HEK293 (cell line): ENCODE measurements at regions not wholly inside any gene's neighbourhood (a gene's known extent, or its start where the extent isn't known, plus 50 kb on each side); places are given as distances from the start of the nearest gene placed in this dataset.

Experiments used
- CTCF ChIA-PET: fragments of 350-600 bp; formaldehyde crosslinking; extraction: SDS; loops from one replicate; lab custom pipeline; 2021; ENCODE audit warnings: antibody characterized with exemption; lab: Yijun Ruan, JAX
- POLR2A ChIA-PET: fragments of 300-600 bp; formaldehyde crosslinking; extraction: SDS; loops from one replicate; lab custom pipeline; 2020; ENCODE audit warnings: antibody characterized with exemption, inconsistent platforms; lab: Yijun Ruan, JAX
- H3K27ac ChIP-seq: fragments of 200-500 bp; sonication (Bioruptor generic); 2 replicates; pipeline ENCODE4 v1.5.1; 2014; ENCODE audit warnings: low read depth, low read length, control low read depth, inconsistent platforms; ENCODE audit errors: extremely low read depth
- H3K36me3 ChIP-seq, 2 experiments: fragments of 200-500 bp in 1 of 2; sonication (Bioruptor generic) in 1 of 2; 1 replicate in 1 of 2; 2 replicates in 1 of 2; pipeline ENCODE4 v1.5.1; 2014 to 2017; ENCODE audit warnings: inconsistent platforms in 2 of 2, low read length in 2 of 2; ENCODE audit not compliant: control insufficient read depth in 2 of 2, insufficient read depth in 1 of 2
- H3K4me1 ChIP-seq: fragments of 200-500 bp; sonication (Bioruptor generic); 2 replicates; pipeline ENCODE4 v1.5.1; 2014; ENCODE audit warnings: mild to moderate bottlenecking, low read length, inconsistent platforms; ENCODE audit not compliant: control insufficient read depth, insufficient read depth
- H3K4me3 ChIP-seq: 2 replicates; pipeline ENCODE4 v1.5.1; 2011; ENCODE audit warnings: low read depth, mild to moderate bottlenecking, control low read depth, low read length, moderate library complexity
- H3K9me3 ChIP-seq: fragments of 200-500 bp; sonication (Bioruptor generic); 2 replicates; pipeline ENCODE4 v1.5.1; 2014; ENCODE audit warnings: low read depth, low read length, inconsistent platforms; ENCODE audit not compliant: control insufficient read depth, insufficient read depth
- GLI2 ChIP-seq: fragments of 450-650 bp; formaldehyde crosslinking; IDR thresholded peaks from 2 replicates; pipeline ENCODE4; 2017; ENCODE audit warnings: missing biosample characterization, missing genetic modification characterization, low read depth, borderline replicate concordance
- GLIS1 ChIP-seq: fragments of 450-650 bp; formaldehyde crosslinking; IDR thresholded peaks from 2 replicates; pipeline ENCODE4 v1.5.1; 2016; ENCODE audit warnings: missing biosample characterization, missing genetic modification characterization
- MEIS1 ChIP-seq: sonication (generic); formaldehyde crosslinking; IDR thresholded peaks from 2 replicates; pipeline ENCODE4 v1.8.1; 2022; ENCODE audit warnings: missing genetic modification reagents, mild to moderate bottlenecking, borderline replicate concordance
- SCRT1 ChIP-seq: fragments of 450-650 bp; formaldehyde crosslinking; IDR thresholded peaks from 2 replicates; pipeline ENCODE4 v1.5.1; 2016; ENCODE audit warnings: missing biosample characterization, missing genetic modification characterization, borderline replicate concordance
- SETDB1 ChIP-seq: IDR thresholded peaks from one replicate; pipeline ENCODE4 v1.6.1; 2017; ENCODE audit warnings: mild to moderate bottlenecking, low read length, moderate library complexity, mixed read lengths; ENCODE audit not compliant: insufficient read length
- TRIM28 ChIP-seq: IDR thresholded peaks from 2 replicates; pipeline ENCODE4 v1.6.1; 2011; ENCODE audit warnings: low read length, control low read depth, borderline replicate concordance
- ZBTB1 ChIP-seq: fragments of 450-650 bp; formaldehyde crosslinking; IDR thresholded peaks from 2 replicates; pipeline ENCODE4 v1.5.1; 2016; ENCODE audit warnings: missing biosample characterization, missing genetic modification characterization
- ZIC2 ChIP-seq: fragments of 450-650 bp; formaldehyde crosslinking; IDR thresholded peaks from 2 replicates; pipeline ENCODE4 v1.5.1; 2016; ENCODE audit warnings: missing biosample characterization, missing genetic modification characterization
- ZNF114 ChIP-seq: fragments of 450-650 bp; formaldehyde crosslinking; IDR thresholded peaks from 2 replicates; pipeline ENCODE4 v1.5.0; 2017; ENCODE audit warnings: missing biosample characterization, missing genetic modification characterization
- ZNF121 ChIP-seq: fragments of 450-650 bp; formaldehyde crosslinking; IDR thresholded peaks from 2 replicates; pipeline ENCODE4 v1.5.1; 2016; ENCODE audit warnings: missing biosample characterization, missing genetic modification characterization
- ZNF19 ChIP-seq: fragments of 450-650 bp; formaldehyde crosslinking; IDR thresholded peaks from 2 replicates; pipeline ENCODE4; 2016; ENCODE audit warnings: missing biosample characterization, missing genetic modification characterization, low read depth
- ZNF2 ChIP-seq: fragments of 450-650 bp; formaldehyde crosslinking; IDR thresholded peaks from 2 replicates; pipeline ENCODE4 v1.5.1; 2016; ENCODE audit warnings: missing biosample characterization, missing genetic modification characterization
- ZNF354C ChIP-seq: fragments of 450-650 bp; formaldehyde crosslinking; IDR thresholded peaks from 2 replicates; pipeline ENCODE4 v1.5.1; 2016; ENCODE audit warnings: missing biosample characterization, missing genetic modification characterization, low read depth, borderline replicate concordance
- ZNF514 ChIP-seq: fragments of 450-650 bp; formaldehyde crosslinking; IDR thresholded peaks from 2 replicates; pipeline ENCODE4 v1.5.1; 2016; ENCODE audit warnings: missing biosample characterization, missing genetic modification characterization
- ZNF624 ChIP-seq: fragments of 450-650 bp; formaldehyde crosslinking; IDR thresholded peaks from 2 replicates; pipeline ENCODE4 v1.5.1; 2017; ENCODE audit warnings: missing biosample characterization, missing genetic modification characterization
- ZNF747 ChIP-seq: fragments of 450-650 bp; formaldehyde crosslinking; IDR thresholded peaks from 2 replicates; pipeline ENCODE4 v1.5.1; 2016; ENCODE audit warnings: missing biosample characterization, missing genetic modification characterization
- ZNF785 ChIP-seq: fragments of 450-650 bp; formaldehyde crosslinking; IDR thresholded peaks from 2 replicates; pipeline ENCODE4 v1.5.1; 2016; ENCODE audit warnings: missing biosample characterization, missing genetic modification characterization
- ZNF843 ChIP-seq: fragments of 450-650 bp; formaldehyde crosslinking; IDR thresholded peaks from 2 replicates; pipeline ENCODE4 v1.5.1; 2016; ENCODE audit warnings: missing biosample characterization, missing genetic modification characterization
- TF ChIP-seq, protein P1 (sequence below): fragments of 450-650 bp; formaldehyde crosslinking; IDR thresholded peaks from 2 replicates; pipeline ENCODE4 v1.5.1; 2016; ENCODE audit warnings: missing biosample characterization, missing genetic modification characterization

DNA sequence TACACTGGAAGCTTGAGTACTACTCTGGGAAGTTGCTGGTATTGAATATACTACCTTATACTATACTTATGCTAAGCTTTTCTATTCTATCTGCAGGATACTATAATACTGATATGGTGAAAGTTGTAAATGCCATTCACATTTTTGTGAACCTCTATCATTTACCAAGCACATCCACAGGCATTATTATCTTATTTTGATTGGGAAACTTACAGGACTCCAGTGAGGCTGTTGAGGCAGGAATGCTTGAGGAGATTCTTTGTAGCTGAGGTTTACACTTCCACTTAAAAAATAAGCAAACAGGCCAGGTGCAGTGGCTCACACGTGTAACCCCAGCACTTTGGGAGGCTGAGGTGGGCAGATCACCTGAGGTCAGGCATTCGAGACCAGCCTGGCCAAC lies 442.9 kb downstream of the QKI start:
- ChIA-PET POLR2A (no interaction called here), CTCF (no interaction called here)
- Histone ChIP-seq H3K4me3 (no peak overlapping the region), H3K27ac (no peak overlapping the region), H3K4me1 (no peaks in the 10 kb centered on the region), H3K9me3 (no peaks in the 10 kb centered on the region), H3K36me3 (no peaks in the 10 kb centered on the region)
- TF ChIP-seq TRIM28 (no peak), ZBTB1 (tag by site-specific recombination) (no peak)

DNA sequence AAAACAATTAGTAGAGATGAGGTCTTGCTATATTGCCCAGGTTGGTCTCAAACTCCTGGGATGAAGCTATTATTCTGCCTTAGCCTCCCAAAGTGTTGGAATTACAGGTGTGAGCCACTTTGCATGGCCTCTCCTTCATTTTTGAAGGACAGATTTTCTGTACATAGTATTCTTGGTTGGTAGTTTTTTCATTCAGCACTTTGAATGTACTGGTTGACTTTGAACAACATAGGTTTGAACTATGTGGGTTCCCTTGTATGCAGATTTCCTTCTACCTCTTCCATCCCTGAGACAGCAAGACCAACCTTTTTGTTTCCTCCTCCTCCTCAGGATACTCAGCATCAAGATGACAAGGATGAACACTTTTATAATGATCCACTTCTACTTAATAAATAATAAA lies 436.4 kb downstream of the QKI start:
- TF ChIP-seq ZNF121 (tag by site-specific recombination) (no peak), SETDB1 (peak; percentile 97), TRIM28 (peak; percentile 63; the same call in 1 of the 2 replicates), SCRT1 (tag by site-specific recombination) (no peak)
- ChIA-PET POLR2A (no interaction called here), CTCF (no interaction called here)
- Histone ChIP-seq H3K27ac (no peak overlapping the region), H3K4me3 (no peak overlapping the region), H3K4me1 (no peaks in the 10 kb centered on the region), H3K36me3 (no peaks in the 10 kb centered on the region), H3K9me3 (no peaks in the 10 kb centered on the region)

DNA sequence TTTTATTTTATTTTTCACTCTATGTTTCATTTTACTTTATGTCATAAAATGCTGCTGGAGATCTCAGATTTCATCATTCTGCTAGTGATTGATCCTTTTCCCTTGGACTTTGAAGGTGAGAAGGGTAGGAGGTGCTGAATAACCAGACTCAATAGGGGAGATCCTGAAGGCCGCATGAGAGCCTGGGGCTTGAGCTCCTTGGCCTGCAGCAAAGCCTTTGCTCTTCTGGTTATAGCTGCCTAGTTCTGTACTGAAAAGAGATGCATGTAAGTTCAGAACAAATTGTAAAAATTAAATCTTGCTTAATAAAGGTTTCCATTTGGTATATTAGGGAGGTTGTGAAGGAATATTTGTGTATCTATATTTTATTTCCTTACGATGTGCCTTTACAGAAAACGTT lies 430.2 kb downstream of the QKI start:
- Histone ChIP-seq H3K27ac (no peak overlapping the region), H3K4me3 (no peak overlapping the region), H3K9me3 (no peaks in the 10 kb centered on the region), H3K36me3 (no peaks in the 10 kb centered on the region), H3K4me1 (no peaks in the 10 kb centered on the region)
- CTCF ChIA-PET: interaction anchor here (1.2 kb wide), 1 partner anchor 22 kb away, joined by 4 read pairs; no protein-coding TSS in a partner anchor
- TF ChIP-seq ZIC2 (tag by site-specific recombination) (no peak), MEIS1 (CRISPR knock-in tag) (no peak), ZNF843 (tag by site-specific recombination) (no peak), ZNF747 (tag by site-specific recombination) (no peak), ZNF19 (tag by site-specific recombination) (no peak), ZNF785 (tag by site-specific recombination) (no peak), GLIS1 (tag by site-specific recombination) (no peak), ZNF354C (no peak), ZNF2 (tag by site-specific recombination) (no peak), ZNF624 (tag by site-specific recombination) (no peak), GLI2 (tag by site-specific recombination) (no peak), ZNF514 (no peak)
- TF ChIP-seq, protein P1, sequence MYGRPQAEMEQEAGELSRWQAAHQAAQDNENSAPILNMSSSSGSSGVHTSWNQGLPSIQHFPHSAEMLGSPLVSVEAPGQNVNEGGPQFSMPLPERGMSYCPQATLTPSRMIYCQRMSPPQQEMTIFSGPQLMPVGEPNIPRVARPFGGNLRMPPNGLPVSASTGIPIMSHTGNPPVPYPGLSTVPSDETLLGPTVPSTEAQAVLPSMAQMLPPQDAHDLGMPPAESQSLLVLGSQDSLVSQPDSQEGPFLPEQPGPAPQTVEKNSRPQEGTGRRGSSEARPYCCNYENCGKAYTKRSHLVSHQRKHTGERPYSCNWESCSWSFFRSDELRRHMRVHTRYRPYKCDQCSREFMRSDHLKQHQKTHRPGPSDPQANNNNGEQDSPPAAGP (tag by site-specific recombination): no peak
- POLR2A ChIA-PET: no interaction called here

DNA sequence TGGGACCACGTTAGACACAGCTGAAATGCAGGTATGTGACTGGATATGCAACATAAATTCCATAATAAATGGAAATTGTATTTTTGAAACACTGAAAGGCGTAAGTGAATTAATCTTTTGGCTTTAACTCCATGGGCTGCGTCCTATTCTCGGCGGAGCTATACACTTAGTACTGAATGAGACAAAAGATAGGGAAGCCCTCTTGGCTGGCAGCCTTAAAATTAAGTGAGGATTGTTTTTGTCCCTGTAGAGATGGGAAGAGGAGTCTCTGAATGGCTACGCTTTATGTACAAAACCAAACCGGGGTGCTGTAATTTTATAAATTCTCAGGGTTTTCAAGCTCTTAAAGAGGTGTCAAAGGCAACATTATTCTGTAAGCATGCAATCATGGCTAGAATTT lies 429.8 kb downstream of the QKI start:
- Histone ChIP-seq H3K4me1 (no peaks in the 10 kb centered on the region), H3K4me3 (no peak overlapping the region), H3K9me3 (no peaks in the 10 kb centered on the region), H3K27ac (no peak overlapping the region), H3K36me3 (no peaks in the 10 kb centered on the region)
- TF ChIP-seq ZNF114 (tag by site-specific recombination): no peak
- ChIA-PET CTCF (interaction anchor here (0.7 kb wide), 1 partner anchor 267 kb away, joined by 3 read pairs; no protein-coding TSS in a partner anchor), POLR2A (no interaction called here)
